HAP-1 (cell line): ENCODE measurements at regions not wholly inside any gene's neighbourhood (a gene's known extent, or its start where the extent isn't known, plus 50 kb on each side); places are given as distances from the start of the nearest gene placed in this dataset.

Source experiments
- DNase-seq, 2 experiments: peaks; one replicate each; pipeline ENCODE4 v3.0.0-alpha.2; 2016 to 2020; ENCODE audit warnings: low spot score in 2 of 2
- H3K27me3 ChIP-seq: fragments of 250-450 bp; sonication (Bioruptor Pico); 2 replicates; pipeline ENCODE4 v1.5.1; 2020; ENCODE audit warnings: low read depth, mild to moderate bottlenecking, moderate library complexity
- H3K36me3 ChIP-seq: fragments of 250-450 bp; sonication (Bioruptor Pico); replicated peaks from 2 replicates; pipeline ENCODE4 v1.5.1; 2020; ENCODE audit warnings: mild to moderate bottlenecking
- H3K4me1 ChIP-seq: fragments of 250-450 bp; sonication (Bioruptor Pico); 2 replicates; pipeline ENCODE4 v1.5.1; 2020; ENCODE audit warnings: mild to moderate bottlenecking
- H3K4me3 ChIP-seq: fragments of 250-450 bp; sonication (Bioruptor Pico); 2 replicates; pipeline ENCODE4 v1.5.1; 2020; ENCODE audit warnings: mild to moderate bottlenecking, moderate library complexity
- H3K9me3 ChIP-seq: fragments of 250-450 bp; sonication (Bioruptor Pico); 2 replicates; pipeline ENCODE4 v1.5.1; 2020; ENCODE audit warnings: mild to moderate bottlenecking, moderate library complexity
- in situ Hi-C: fragments of 300-500 bp; cut with MboI; formaldehyde crosslinking; loops from 3 replicates; pipeline ENCODE4 v1.14.3; 2020; ENCODE audit warnings: low sequenced_read_pairs, inconsistent platforms, mixed read lengths

- DNase-seq, result no peak
- no peak overlapping the region for H3K4me3 ChIP-seq
- in situ Hi-C loops, result loop anchor here (10.0 to 25.0 kb wide), 2 partner anchors 175 to 922 kb away; no protein-coding TSS in a partner anchor
- H3K36me3 ChIP-seq, result no peaks in the 10 kb centered on the region
- no peaks in the 10 kb centered on the region for H3K9me3 ChIP-seq
- H3K4me1 ChIP-seq, result no peaks in the 10 kb centered on the region
- H3K27me3 ChIP-seq, result peaks cover 8% of the 10 kb centered on the region; the same call in 1 of the 2 replicates
These were observed 52.1 kb upstream of the ETV3 start for GRCh38 chr1:157189986-157190982.

- DNase-seq, result no peak
- Histone ChIP-seq H3K36me3 (no peaks in the 10 kb centered on the region), H3K27me3 (peaks cover 8% of the 10 kb centered on the region; the same call in 1 of the 2 replicates), H3K4me1 (no peaks in the 10 kb centered on the region), H3K9me3 (no peaks in the 10 kb centered on the region), H3K4me3 (no peak overlapping the region)
- in situ Hi-C loops, result loop anchor here (25.0 kb wide), 1 partner anchor 923 kb away; no protein-coding TSS in a partner anchor
These were observed 50.9 kb upstream of the ETV3 start for GRCh38 chr1:157189096-157189495.
